ENCODE measurements at regions not wholly inside any gene's neighbourhood (a gene's known extent, or its start where the extent isn't known, plus 50 kb on each side); places are given as distances from the start of the nearest gene placed in this dataset.
A peak's percentile ranks its signal among the peaks of the same experiment; 100 is the strongest.

DNA sequence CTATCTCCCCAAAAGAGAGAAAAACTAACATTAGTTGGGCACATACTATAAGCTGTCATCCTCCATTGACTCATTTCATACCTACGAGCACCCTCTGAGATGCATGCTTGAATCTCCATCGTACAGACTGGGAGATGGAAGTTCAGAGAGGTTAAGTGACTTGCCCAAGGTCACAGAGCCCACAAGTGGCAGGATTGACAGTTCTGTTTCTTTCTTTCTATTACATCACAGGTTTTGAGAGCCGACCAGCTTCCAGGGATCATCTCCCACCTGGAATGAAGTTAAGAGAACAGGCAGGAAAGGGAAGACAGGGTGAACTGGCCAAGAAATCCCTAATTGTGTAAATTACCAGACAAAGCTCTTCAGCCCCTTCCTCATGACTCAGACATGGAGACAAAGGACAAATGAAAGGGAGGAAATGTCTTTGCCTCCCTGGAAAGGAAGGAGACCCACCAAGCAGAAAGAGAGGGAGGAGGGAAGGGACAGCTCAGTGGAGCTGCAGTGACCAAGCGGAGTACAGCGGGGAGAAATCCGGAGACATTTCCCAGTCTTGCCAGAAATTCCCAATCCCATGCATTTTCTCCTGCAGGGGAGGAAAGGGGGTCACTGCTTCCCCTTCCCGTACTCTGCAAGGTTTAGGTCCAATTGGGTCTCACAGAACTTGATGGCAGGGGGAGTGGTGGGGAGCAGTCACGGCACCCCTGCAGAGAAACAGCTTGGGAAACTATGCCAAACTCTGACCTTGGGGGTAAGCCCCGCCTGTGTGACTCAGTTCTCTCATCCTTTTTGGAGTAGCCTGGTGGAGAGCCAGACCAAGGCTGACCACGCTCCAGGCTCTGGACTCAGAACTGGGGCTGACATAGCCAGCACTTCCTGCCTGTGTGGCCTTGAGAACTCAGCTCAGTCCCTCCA lies 154.3 kb downstream of the ANKRD60 start:
- Histone ChIP-seq H3K27ac (ENCODE audit: insufficient read depth, low read depth, low read length) (peak overlapping the region; percentile 78), H3K9me3 (replicated peaks; ENCODE audit: control insufficient read depth, insufficient read depth, low read length) (no peaks in the 10 kb centered on the region), H3K4me1 (ENCODE audit: control insufficient read depth, extremely low read depth, insufficient read depth, low read length) (peaks cover 37% of the 10 kb centered on the region), H3K36me3 (ENCODE audit: control insufficient read depth in 2 of 2, extremely low read depth in 1 of 2, insufficient read depth in 2 of 2, low read length in 2 of 2) (no peaks in the 10 kb centered on the region), H3K27me3 (ENCODE audit: control insufficient read depth in 2 of 2, insufficient read depth in 2 of 2, low read length in 2 of 2) (no peaks in the 10 kb centered on the region), H4K20me1 (replicated peaks; ENCODE audit: control insufficient read depth, extremely low read depth, insufficient read depth, low read length) (no peaks in the 10 kb centered on the region), H3K9ac (replicated peaks; ENCODE audit: extremely low read depth, insufficient read depth, low read length) (peak overlapping the region; percentile 59), H2AFZ (ENCODE audit: low read depth, low read length) (peak overlapping the region; percentile 92), H3K4me2 (ENCODE audit: insufficient read depth, low read length) (peak overlapping the region; percentile 68), H3K9me1 (replicated peaks; ENCODE audit: control insufficient read depth, extremely low read depth, insufficient read depth, low read length) (no peaks in the 10 kb centered on the region), H3K4me3 (replicated peaks in 1 of 3; ENCODE audit: insufficient read depth in 1 of 3, low read depth in 1 of 3, low read length in 3 of 3) (peak overlapping the region in 1 of 3 experiments; percentile 31), H3K79me2 (ENCODE audit: control insufficient read depth, insufficient read depth, low read length) (no peaks in the 10 kb centered on the region)
- FAIRE-seq (peak; percentile 99), DNase-seq (ENCODE audit: low read depth, low spot score) (peak; percentile 81)
- ChIA-PET POLR2A (no interaction called here), CTCF (interaction anchor here (0.7 to 4.9 kb wide), 9 partner anchors 9 to 454 kb away, joined by 3 to 49 read pairs (median 4); partner anchors contain the start of gene ZBP1)
- no TSS peak for BruUV-seq (replicated peaks)
- peak; percentile 73 for TF ChIP-seq JUN (IDR thresholded peaks at IDR 0.05; ENCODE audit: borderline replicate concordance, insufficient read depth, insufficient read length, low read depth)
- TF ChIP-seq EZH2 (IDR thresholded peaks at IDR 0.05; ENCODE audit: borderline replicate concordance, low read depth, low read length, severe bottlenecking), result peak; percentile 16
- TF ChIP-seq, protein P1, sequence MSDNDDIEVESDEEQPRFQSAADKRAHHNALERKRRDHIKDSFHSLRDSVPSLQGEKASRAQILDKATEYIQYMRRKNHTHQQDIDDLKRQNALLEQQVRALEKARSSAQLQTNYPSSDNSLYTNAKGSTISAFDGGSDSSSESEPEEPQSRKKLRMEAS (IDR thresholded peaks at IDR 0.05; ENCODE audit: insufficient read depth, insufficient read length), result no peak
- TF ChIP-seq POLR2AphosphoS5 (IDR thresholded peaks at IDR 0.05; ENCODE audit: insufficient read depth, low read depth, low read length), result peak; percentile 59
- peak; percentile 78 for TF ChIP-seq FOS (IDR thresholded peaks at IDR 0.05; ENCODE audit: borderline replicate concordance, insufficient read depth, low read length)
- dilution Hi-C loops (cut with MboI; ENCODE audit: extremely low pct_ligation_motif_present, low sequenced_read_pairs) (no loop called here), intact Hi-C loops (cut with micrococcal nuclease) (loop anchor here (1.0 to 5.0 kb wide), 6 partner anchors 82 to 446 kb away; partner anchors contain the start of gene PMEPA1)
